NOMO-1 (cell line): ENCODE measurements at regions not wholly inside any gene's neighbourhood (a gene's known extent, or its start where the extent isn't known, plus 50 kb on each side); places are given as distances from the start of the nearest gene placed in this dataset.
"Not testable (repeated sequence)": the region's sequence is repeated elsewhere in the genome, so short reads cannot be mapped to it uniquely, and the experiment has no call there.

ENCODE experiments used
- DNase-seq, 2 experiments: peaks; one replicate each; lab custom pipeline; 2025; ENCODE audit not compliant: unreplicated experiment in 2 of 2; lab: John Stamatoyannopoulos, UW

GRCh38 chr7:79513261-79513660, 59.8 kb upstream of the MAGI2 start:
- no peak for DNase-seq

GRCh38 chr7:79512261-79512660, 58.8 kb upstream of the MAGI2 start:
- no peak for DNase-seq

GRCh38 chr7:79511056-79511455, 57.6 kb upstream of the MAGI2 start:
- not testable (repeated sequence) for DNase-seq

- no peak for DNase-seq
Observed at GRCh38 chr7:79507131-79507530, 53.7 kb upstream of the MAGI2 start.

GRCh38 chr7:79506481-79506880, 53.0 kb upstream of the MAGI2 start:
- no peak for DNase-seq

- no peak for DNase-seq
Observed at GRCh38 chr7:79504607-79505389, 51.3 kb upstream of the MAGI2 start.
